HG02763 (cell line): ENCODE measurements at regions not wholly inside any gene's neighbourhood (a gene's known extent, or its start where the extent isn't known, plus 50 kb on each side); places are given as distances from the start of the nearest gene placed in this dataset.

Experiments used
- ATAC-seq: cut with Tn5 transposase; IDR thresholded peaks from one replicate; pipeline ENCODE4 v1.9.1; 2021; ENCODE audit warnings: mild to moderate bottlenecking, moderate library complexity; ENCODE audit not compliant: unreplicated experiment

DNA sequence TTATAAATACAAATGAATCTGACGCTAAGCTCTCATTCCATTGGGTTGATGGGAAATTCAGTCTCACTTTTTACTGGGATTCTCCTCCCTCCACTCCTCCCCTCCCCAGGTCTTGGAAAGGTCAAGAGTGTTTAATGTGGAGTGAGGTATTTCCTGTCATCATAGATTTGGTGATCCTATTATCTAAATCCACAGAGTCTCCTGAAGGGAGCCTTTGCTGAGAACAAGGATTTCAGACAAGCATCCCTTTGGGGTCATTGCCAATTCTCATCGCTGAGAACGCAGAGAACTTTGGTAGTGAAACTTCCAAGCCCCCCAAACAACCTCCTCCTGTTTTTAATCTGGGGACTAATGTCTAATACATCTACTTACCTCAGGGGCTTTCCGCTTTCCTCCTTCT lies 297.9 kb downstream of the OTOL1 start:
- no peak for ATAC-seq

DNA sequence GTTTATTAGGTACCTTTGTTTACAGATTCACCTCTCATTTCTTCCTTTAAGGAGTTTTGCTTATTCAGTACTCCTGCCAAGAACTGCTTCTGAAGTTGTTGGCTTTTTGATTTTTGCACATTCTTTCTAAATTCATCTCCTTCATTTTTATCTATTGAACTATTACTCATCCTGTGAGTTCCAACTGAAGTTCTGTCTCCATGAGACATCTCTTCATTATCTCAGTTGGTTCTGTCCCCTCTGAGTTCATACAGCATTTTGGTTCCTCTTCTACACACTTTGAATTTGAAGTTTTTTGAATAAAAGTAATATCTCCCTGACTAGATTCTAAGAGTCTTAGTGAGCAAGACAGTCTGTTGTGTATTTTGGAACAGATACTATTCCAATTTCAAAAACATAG lies 299.7 kb downstream of the OTOL1 start:
- no peak for ATAC-seq

DNA sequence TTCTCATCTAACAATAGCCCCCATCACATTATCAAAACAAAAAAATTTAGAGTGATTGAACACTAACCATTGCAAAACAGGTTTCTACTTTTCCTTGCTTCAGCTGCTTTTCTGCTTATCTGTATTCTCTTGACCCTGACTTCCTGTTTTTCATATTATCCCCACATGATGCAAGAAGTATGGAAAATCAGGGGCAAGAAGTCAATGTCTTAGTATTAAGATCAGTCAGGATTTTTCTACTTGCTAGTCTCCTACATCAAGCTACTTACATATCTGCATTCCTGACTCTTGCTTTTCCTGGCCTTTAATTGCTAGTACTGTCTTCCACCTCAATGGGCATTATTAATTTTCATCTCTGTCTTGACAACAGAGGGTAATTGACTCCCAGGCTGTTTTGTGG lies 300.2 kb downstream of the OTOL1 start:
- ATAC-seq = no peak

DNA sequence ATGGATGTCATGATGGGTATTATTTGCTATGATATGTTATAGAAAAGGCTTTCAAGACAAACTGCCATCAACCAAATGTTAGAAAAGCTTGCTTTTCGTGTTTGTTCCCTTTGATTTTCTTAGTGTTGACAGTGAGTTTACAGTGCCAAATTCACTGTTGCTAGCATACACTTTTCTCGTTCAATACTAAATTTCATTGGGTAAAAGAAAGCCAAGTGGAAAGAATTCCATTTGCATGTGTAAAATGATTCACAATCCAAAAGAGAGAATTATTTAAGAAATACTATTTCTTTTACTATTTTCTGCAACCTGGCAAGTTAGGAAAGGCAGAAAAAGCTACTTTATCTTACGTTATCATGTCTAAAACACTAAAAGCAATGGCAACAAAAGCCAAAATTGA lies 301.4 kb downstream of the OTOL1 start:
- no peak for ATAC-seq

DNA sequence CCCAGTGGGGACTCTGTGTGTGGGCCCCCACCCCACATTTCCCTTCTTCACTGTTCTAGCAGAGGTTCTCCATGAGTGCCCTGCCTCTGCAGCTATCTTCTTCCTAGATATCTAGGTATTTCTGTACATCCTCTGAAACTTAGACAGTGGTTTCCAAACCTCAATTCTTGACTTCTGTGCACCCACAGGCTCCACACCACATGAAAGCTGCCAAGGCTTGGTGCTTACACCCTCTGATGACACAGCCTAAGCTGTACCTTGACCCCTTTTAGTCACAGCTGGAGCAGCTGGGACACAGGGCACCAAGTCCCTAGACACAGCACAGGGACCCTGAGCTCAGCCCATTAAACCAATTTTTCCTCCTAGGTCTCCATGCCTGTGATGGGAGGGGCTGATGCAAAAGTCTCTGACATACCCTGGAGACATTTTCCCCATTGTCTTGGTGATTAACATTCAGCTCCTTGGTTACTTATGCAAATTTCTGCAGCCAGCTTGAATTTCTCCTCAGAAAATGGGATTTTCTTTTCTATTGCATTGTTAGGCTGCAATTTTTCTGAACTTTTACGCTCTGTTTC lies 304.5 kb downstream of the OTOL1 start:
- ATAC-seq = no peak

DNA sequence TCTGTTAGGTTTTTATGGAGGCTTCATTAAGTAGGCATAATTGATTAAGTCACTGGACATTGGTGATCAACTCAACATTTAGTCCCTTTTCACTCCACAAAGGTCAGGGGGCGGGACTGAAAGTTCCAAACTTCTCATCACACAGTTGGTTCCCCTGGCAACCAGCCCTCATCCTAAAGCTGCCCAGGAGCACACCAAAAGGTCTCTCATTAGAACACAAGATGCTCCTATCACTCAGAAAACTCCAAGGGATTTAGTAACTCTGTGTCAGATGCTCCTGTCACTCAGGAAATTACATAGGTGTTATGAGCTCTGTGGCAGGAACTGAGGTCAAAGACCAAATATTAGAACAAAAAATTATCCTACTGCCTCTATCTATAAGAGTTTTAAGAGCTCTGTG lies 321.5 kb downstream of the OTOL1 start:
- ATAC-seq = no peak

DNA sequence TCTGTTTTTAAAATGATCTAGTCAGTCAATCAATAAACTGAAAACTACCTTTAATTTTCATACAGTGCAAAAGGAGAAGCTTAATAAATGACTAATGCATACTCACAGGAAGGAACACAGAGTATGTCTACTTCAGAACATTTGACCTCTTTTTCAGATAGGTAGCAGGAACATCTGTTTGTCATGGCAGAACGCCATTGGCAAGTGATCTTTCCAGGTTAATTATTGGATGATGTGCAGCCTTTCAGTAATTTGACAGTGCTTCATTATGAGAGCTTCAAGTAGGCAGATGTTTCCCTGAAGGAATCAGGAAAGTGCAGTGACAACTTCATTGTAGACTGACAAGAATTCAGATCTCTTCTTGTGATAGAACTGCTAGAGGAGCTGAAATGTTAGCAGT lies 325.0 kb downstream of the OTOL1 start:
- no peak for ATAC-seq

DNA sequence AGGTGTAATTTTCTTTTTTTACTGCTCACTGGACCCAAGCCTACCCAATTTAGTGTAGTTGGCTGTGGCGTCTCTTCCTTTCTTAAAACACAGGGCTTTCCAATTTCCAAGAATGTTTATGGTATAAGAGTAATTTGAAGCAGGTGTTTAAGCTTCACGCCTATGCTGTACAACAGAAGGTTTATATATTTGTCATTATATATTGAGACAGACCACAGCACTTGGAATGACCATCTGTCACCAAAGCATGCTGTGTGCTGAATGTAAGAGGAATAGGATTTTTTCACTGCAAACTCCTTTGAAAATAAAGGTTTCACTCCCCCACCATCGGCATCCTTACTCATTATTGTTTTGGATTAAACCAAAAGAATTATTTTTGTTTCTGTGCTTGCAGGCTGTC lies 325.7 kb downstream of the OTOL1 start:
- ATAC-seq = no peak

DNA sequence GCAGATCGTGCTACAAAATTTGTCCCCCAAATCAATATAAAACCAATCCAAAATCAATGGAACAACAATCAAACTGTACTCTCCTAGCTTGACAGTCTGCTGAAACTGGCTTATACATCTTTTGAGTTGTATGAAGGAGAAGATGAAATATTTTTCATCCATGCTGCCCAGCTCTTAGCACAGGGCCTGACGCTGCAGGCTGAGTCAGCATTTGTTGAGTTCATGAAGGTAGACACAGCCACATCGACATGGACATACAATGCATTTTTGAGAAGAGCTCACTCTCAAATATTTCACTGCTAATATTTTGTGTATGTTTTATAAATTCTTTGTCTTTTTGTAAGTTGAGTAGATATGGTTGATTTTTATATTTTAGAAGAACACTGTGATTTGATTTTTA lies 327.3 kb downstream of the OTOL1 start:
- no peak for ATAC-seq

DNA sequence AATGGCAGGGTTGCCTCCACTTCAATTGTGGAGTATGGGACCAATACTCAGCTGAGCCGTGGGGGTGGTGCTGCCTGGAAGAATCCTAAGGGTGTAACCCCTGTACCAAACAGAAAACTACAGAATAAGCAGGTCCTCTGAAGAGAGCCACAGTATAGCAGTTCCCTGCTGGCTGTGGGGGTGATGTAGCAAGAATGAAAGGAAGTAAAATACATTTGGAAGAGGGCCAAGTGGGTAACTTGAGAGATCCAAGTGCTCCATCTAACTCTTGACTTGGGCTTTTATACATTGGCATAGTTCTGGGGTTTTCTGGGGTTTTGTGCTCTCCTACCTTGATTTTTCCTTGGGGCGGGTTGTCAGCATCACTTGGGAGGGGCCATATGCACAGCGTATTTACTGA lies 341.4 kb downstream of the OTOL1 start:
- no peak for ATAC-seq

DNA sequence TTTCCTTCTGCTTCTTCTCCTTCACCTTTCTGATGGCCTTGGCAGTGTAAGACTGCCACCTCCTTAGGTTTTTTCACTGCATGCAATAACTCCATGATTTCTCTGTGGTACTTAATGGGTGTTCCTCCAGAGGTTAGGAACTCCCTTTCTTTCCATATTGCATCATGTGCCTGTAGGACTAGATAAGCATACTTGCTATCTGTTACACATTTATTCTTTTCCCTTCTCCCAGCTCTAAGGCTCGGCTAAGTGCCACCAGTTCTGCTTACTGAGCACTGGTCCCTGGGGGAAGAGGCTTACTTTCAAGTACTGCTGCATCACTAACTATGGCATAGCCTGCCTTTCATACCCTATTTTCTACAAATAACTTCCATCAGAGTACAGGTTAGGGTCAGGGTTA lies 351.8 kb downstream of the OTOL1 start:
- no peak for ATAC-seq

DNA sequence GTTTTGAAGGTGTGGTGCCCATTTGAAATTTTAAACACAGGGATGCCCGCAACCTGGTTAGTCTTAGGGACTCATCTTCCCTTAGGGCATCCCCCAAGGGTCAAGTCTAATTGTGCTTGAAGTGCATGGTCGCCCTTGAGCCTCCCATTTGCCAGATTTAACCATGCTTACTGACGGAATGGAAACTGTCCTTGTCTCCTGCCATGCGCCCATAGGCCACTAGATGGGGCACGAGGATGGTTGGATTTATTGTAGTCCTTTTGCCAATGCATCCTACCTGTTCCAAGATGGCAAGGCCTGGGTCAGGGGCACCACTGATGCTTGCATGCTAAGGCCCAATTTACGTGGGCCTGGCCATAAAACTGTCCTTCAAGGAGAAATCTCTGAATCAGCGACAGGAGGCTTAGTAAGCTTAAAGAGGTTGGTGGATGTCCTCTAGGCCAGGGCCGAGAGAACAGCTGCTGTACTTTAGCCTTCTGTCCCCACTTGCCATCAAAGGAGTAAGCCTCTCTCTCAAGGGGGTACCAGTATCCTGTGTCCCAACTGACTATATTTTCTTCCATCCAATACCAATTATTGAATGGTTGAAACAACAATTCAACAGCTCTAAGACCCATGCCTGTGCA lies 355.4 kb downstream of the OTOL1 start:
- peak; percentile 82 for ATAC-seq

DNA sequence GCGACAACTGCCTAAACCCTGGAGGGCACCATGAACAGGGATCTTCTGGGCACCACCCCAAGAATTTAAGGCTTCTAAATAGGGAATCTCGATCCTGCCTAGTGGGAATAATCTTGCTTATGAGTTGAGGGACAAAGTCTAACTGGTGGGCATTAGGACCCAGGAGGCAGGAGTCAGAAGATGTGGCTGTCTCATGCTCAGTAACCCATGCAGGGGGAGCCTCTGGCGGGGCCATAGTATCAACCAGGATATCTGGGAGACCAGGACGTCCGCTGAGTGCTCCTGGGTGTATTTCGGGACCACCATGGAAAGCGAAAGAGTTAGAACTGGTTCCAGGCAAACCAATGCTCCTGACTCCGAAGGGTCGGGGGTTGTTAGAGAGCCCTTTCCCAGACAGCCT lies 356.1 kb downstream of the OTOL1 start:
- ATAC-seq = no peak

DNA sequence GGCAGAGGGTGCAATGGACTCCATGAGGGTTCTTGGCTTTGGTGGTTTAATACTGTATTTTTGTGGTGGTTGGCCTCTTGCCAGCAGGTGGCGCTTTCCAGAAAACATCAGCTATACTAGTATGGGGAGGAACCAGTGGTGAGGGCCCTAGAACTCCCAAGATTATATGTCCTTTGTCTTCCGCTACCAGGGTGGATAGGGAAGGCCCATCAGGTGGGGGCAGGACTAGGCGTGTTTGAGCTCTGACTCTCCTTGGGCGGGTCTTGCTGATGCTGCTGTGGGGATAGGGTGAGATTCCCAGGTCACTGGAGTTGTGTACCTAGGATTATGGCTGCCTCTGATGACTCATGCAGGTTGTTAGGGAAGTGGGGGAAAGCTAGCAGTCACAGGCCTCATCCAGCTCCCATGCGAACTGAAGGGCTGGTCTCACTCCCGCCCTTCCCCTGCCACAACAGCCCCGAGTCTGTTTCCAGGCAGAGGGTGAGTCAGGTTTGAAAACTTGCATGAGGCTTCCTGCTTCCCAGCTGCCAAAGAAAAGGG lies 357.7 kb downstream of the OTOL1 start:
- no peak for ATAC-seq

DNA sequence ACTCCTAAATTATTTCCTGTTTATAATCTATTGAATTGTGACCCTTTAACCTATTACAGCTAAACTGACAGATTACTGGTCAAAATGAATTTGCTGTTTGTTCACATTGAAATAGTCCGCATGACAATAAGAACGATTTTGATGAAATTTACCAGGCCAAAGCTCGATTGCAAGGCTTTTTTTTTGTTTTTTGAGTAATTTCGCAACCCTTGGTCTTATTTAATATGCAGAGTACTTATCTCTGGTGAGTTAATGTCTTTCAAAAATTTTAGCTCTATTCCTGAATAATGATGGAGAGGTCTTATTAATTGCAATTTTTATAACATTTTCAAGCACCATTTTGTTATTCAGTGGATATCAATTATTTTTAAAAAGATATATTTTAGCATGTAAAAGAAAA lies 362.4 kb downstream of the OTOL1 start:
- no peak for ATAC-seq

DNA sequence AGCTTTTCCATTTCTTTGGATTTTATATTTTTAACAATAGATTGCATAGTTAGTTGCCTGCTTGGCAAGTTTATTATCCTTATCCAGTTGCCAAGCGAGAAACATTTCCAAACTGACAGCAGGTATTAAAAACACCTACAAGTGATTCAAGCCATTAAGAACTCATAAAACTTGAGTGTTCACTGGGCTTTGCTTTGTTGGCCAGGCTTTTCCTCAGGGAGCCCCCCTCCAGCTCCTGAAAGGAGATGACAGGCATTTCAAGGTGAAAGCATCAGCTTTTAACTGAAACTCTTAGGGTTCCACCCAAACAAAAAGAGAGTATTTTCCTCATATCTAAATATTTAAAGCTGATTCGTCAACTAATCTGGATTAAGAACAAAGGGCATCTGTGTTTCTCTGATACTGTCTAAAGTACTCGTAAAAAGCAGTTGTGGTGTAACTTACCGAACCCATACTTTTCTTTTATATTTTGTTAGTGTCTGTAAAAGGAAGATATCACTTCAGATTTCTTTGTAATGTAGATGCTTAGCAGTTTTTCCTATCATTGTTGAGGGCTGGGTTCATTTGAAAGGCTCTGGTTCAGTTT lies 363.4 kb downstream of the OTOL1 start:
- no peak for ATAC-seq

DNA sequence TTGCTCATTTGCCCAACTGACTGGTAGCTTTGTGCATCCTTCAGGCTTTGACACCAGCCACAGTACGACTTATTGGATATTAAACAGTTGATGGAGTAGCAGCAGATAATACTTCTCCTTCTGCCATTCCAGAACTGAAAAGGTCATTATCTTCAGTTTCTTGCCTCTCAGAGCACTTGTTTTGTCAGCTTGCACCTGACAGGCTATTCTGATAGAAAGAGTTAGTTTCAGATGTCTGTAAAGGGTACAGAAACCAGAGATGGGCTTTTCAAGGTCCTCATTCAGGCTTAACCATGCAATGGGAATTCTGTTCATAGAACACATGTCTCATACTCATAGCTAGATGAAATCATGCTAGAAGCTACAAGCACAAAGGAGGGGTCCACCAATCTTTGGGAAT lies 367.2 kb downstream of the OTOL1 start:
- no peak for ATAC-seq

DNA sequence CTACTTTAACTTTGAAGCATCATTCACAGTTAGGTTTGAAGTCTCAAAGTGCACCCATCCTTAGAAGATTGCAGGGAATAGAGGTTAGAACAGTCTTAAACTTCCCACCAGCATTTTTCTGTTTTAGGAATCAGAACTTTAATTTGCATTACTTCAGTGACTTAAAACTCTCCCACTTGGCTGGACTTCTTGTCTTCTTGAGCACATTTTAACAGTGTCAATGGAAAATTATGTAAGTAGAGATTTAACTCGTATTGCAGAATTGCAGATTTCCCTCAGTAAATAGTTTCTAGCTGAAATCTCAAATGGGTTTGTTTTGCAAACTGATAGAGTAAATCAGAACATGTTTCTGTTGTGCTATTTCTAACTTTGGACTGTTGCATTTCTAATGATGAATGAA lies 369.6 kb downstream of the OTOL1 start:
- ATAC-seq = no peak

DNA sequence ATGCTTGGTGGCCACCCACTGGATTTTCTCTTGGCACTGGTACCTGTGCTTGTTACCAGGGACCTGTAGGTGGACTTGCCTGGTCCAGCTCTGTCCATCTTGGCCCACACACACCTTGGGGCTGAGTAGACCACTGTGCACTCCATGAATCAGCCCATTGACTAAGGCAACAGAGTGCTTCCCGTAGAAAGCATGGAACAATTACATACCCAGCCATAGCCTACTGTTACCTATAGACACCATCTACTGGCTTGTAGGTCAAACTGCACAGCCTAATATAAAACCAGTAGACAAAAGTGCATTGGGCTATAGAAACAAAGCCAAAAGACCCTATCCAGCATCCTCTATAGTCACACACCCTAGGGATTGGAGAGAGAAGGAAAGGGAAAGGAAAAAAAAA lies 378.9 kb downstream of the OTOL1 start:
- no peak for ATAC-seq

DNA sequence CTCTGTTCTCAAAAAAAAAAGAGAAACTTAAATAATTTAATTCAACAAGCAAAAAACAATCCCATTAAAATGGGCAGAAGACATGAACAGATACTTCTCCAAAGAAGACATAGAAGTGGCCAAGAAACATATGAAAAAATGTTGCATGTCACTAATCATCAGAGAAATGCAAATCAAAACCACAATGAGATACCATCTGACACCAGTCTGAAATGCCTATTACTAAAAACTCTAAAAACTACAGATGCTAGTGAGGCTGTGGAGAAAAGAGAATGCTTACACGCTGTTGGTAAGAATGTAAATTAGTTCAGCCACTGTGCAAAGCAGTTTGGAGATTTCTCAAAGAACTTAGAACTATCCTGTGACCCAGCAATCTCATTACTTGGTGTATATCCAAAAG lies 382.9 kb downstream of the OTOL1 start:
- no peak for ATAC-seq

DNA sequence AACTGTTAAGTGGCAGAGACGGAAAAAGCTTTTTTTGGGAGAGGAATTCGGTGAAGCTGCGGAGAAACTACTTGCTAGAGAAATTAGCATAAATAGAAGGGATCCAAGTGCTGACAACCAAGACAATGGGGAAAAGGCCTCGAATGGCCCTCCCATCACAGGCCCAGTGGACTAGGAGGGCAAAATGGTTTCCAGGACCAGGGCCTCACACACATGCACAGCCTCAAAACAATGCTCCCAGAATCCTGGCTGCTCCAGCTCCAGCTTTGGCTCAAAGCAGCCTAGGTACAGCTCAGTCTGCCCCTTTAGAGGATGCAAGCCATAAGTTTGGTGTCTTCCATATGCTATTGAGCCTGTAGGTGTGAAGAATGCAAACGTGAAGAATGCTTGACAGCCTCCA lies 388.2 kb downstream of the OTOL1 start:
- ATAC-seq = no peak

DNA sequence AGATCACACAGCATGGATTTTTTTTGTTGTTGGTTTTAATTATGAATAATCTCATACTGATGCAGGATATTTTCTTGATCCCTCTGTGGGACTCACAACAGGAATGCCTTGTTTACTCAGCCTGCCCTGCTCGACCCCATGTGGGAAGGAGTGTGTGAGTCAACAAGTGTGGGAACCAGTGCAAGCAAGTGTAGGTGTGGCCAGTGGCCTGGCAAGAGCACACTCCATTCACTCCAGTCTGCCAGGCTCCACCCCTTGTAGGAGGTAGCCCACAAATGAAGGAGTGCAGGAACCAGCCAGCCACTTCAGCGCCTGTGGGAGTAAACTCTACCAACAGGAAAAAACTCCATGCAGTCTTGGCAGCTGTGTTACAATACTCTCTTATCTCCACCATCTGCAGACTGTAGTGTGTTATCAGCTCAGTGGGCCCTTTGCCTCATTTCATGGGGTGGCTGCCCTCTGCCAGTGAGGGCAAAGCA lies 393.6 kb downstream of the OTOL1 start:
- no peak for ATAC-seq

DNA sequence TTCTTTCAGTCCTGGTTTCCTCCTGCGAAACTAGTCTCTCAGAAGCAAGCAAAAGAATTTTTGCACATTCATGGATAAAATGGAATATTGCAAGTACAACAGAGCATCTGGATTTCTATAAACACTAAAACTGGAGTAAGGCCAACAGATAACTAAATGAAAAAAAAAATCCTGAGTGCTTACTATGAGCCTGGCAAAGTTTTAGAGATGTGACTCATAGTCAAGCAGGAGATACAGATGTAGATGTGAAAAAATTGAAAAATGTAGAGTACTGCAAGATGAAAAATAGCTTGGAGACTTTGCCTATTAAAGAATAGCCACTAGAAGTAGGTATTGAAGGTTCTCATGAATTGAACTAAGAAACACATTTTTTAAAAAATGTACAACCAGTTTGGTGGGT lies 397.4 kb downstream of the OTOL1 start:
- ATAC-seq = no peak
